Stimulated activated CD8-positive, alpha-beta memory T cell treated with anti-CD3 and anti-CD28 coated beads, Interleukin-7, amount 100 ng/mL, for 4 hours (primary cell): ENCODE measurements at regions not wholly inside any gene's neighbourhood (a gene's known extent, or its start where the extent isn't known, plus 50 kb on each side); places are given as distances from the start of the nearest gene placed in this dataset.
A peak's percentile ranks its signal among the peaks of the same experiment; 100 is the strongest.
"Not testable (repeated sequence)": the region's sequence is repeated elsewhere in the genome, so short reads cannot be mapped to it uniquely, and the experiment has no call there.

Experiments
- DNase-seq, 2 donors: peaks; one replicate each; pipeline ENCODE4 v3.0.0-alpha.2; 2020; ENCODE audit warnings: low read depth in 2 of 2

DNA sequence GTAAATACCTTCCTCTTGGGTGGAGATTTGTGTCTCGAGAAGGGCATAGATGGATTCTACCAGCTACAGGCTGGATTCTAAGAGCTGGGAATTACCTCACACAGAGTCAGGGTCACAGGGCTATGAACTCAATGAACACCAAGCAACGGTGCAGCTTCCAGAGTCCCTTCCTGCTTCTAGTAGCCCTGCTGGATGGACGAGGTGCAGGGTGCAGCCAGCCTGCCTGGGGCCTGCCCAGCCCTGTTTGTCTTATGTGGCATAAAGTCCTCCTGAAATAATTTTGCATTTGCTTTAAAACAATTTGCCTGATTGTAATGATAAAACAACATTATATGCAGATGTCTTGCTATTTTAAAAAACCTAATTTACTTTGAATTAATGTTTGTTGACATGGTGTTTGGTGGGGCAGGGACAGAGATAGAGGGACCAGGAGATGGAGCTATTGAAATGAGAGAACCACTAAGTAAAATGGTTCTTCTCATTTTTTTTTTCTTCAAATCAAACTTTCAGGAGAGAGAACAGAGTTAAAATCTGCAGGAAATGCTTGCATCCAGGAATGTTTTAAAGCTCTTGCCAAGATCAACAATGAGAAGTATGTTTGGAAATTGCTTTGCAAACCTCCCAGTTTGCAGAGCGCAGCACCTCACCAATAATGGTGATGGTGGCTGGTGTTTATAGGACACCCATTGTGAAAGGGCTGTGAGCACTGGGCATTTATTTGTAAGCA is 305.4 kb upstream of the PODXL start:
- DNase-seq = no peak

DNA sequence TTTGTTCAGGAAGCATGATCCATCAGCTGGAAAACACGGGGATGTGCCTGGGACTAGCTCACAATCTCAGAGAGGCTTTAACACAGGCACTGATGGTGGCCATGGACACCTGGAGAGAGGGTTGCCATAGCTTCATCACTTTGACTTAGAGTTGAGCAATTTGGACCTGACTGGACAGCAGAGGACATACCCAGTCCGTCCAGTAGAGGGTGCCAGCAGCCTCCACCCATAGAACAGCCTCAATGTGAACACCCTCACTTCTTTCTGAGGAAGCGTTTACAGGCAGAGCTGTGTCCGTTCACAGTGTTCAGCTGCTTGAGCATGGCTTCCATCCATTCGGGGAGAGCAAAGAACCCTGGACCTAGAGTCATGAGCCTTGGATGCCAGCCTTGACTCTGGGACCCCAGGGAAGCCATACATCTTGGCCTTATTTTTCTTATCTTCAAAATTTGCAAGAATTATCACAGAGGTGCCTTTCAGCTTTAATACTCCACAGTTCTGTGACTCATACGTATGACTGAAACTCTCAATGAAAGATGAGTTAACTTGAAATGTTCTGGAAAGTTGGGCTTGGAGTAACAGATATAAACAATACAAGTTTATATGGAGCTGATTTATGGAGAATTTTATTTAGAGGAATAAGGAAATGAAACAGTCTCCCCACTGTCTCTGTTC is 302.9 kb upstream of the PODXL start:
- DNase-seq = peak in 1 of 2 donors; percentile 7

DNA sequence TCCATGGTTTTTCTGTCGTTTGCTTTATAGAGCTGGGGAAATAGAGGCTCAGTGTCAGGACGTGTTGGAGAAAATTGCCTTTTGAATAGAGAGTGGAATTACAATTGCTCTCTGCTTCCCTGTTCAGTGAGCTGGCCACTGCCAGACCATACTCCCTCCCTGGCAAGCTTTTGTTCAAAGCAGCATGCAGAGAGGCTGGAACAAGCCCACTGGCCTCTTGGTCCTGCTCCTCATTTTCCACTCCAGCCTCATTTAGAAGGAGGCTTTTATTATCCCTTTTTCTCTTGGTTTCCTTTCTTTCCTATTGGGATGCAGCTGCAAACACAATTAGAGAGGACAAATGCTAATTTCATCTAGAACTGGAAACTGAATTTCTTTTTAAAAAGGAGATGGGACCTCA is 302.2 kb upstream of the PODXL start:
- DNase-seq = no peak

DNA sequence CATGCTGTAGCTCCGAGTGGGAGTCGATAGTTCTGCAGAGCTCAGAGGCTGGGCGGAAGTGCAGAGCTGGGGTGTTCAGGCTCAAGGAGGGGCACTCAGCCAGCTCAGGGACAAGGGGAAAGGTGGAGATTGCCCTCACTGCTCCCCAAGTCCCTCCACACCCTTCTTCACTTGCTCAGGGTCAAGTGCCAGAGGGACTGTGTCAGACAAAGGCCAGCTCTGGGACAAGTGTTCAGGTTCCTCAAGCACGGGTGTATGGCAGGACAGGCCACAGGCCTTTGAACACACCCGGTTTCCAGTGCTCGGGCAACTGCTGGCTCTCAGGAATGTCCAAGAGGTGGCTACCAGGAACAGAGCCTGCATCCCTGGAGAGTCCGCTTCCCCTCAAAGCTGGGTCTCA is 293.0 kb upstream of the PODXL start:
- no peak for DNase-seq

DNA sequence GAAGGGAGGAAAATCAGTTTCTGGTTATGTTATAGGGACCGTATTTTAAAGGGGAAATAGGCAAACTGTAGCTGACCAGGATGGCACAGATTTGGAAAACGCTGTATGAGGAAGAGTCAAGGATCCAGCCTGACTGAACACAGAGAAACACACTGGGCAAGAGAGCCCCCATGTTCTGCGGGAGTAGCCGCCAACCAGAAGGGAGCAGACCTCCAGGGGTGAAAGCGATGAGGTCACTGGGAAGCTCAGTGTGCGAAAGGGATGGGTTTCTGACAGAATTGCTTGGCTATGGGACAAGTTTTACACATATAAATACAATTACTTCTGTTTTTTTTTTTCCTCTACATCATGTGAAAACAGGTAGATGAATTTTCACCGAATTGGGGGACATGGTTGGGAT is 291.6 kb upstream of the PODXL start:
- DNase-seq = no peak

DNA sequence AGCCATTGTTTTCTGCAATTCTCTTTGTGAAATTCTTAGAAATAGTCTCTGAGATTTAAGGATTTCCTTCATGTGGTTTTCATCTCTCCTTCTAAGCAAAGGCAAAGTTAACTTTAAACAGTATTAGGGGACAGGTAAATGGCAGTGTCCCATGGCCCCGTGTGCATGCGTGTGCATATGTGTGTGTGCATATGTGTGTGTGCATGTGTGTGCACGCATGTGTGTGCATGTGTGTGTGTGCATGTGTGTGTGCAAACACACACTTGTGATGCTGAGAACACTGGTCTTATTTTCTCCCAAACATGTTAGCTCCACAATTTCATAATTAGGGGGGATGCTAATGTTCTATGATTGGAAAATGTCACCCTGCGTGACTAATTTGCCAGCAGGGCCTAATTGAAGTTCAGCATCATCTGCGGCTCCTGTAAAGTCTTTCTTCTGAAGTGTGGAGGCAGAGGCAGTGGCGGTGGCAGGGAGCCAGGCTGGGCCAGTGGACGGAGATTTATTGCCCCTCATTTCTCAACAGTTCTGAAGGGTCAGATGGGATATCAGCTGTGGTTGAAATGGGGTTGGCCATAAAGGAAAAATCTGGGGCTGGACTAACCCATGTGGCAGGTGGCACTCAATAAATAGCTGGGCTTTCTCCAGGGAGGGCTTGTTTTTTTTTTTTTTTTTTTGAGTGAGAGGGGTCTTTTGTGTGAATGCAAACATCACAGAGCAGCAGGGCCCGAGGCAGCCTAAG is 289.3 kb upstream of the PODXL start:
- no peak for DNase-seq

DNA sequence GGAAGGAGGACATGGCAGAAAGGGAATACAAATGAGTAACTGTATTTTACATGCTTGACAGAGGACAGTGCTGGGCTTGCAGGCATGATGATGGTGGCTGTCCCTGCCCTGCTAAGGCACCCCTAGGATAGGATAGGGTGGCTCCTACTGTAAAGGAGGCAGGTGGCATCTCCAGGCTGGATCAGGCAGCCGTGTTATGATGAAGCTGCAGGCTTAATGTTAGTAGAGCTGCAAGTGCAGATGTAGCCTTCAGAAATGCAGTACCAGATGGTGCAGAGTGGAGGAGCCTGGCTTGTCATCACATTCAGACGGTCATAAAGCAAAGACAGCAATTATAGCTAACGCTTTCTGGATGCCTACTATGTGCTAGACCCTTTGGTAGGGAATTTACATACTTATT is 287.9 kb upstream of the PODXL start:
- no peak for DNase-seq

DNA sequence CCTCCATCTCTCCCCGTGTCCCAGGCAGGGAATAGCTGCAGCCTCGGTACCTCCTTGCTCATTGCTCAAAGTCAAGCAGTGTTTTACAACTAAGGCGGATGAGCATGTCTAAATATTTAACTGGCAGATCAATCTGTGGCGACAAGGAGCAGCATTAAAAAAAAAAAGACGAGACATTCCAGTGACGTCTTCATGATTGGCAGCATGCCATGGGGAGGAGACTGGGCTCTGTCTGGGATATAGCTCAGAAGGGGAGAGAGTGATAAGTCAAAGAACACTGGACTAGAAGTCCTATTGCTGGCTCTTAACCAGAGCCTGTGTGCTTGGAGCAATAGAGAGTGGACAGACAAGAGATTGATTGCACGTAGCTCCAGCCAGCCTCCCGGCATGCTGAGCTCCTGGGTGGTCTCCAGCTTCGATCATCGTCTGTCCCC is 287.5 kb upstream of the PODXL start:
- no peak for DNase-seq

DNA sequence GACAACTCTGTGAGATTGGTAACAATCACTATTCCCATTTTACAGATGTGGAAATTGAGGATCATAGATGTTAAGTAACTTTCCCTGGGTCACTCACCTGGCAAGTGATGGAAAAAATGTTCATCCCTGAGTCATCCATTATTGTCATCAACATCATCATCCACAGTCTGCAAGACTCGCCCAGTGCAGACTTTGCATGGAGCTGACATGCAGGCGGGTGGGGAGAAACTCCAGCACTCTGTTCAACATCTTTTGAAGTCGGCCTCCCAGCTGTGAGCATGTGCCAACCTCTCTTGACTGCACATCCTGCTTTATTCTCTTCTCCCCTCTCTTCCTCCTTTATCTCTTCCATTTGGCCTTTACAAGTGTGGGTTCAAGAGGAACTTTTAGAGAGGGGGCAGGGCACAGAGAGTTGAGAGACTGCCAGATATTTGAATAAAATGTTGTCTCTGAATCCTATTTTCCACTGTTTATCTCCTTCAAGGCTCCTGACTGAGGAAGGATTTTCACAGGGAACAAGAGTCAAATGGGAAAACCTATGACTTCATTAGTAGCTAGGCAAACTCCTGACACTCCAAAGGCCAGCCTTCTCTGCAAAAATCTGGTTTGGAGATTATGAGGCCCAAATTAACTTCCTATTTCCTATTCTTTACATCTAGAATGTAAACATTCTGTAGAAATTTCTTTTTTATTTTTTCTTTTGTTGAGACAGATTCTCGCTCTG is 283.7 kb upstream of the PODXL start:
- no peak for DNase-seq

DNA sequence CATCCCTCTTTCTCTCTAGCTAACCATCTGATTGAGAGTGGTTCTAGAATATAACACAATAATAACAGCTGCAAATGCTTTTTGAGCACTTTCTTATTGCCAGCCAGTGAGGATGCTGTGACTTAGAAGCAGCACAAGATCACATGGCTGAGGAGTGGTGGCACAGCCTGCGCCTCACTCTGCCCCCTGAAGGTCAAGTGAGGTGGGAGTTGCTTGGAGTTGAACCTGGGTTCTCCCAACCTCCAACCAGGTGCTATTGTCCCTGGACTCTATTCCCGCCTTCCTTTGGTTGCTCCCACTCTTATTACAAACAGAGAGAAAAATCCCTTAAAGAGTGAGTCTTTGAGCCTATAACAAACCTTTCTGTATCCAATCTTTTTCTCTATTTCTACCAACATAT is 280.3 kb upstream of the PODXL start:
- no peak for DNase-seq

DNA sequence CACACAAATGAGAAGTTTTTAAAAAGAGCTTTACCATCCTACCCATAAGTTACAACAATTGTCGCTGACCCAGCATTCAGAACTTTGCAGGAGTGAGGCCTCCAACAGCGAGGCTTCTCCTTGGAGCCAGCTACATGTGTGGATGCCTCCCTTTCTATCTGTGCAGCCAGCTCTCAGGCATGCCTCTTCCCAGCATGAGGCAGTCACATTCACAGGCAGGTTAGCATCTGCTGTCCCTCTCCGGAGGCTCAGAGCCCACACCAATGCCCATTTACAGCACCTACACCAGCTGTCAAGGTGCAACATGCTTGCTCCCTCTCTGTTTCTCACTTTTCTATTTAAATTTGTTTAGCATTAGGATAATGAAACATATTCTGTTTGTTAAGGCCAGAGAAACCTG is 278.7 kb upstream of the PODXL start:
- DNase-seq = no peak

DNA sequence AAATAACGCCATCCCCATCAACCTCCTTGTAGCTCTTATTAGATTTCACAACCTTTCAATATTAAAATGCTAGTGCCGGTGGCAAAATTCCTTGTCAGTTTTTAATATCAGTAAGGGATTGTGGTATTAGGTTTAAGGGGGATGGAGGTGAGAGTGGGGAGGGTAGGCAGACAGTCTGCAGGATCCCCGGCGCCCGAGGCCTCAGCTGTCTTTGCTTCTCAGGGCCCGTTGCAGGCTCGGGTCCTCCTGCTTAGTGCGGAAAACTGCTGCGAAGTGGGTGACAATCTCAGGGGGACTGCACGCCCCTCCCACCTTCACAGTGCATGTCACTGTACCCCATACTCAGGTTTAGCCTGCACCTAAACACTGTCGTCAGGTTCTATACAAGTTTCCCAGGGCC is 274.3 kb upstream of the PODXL start:
- DNase-seq = no peak

DNA sequence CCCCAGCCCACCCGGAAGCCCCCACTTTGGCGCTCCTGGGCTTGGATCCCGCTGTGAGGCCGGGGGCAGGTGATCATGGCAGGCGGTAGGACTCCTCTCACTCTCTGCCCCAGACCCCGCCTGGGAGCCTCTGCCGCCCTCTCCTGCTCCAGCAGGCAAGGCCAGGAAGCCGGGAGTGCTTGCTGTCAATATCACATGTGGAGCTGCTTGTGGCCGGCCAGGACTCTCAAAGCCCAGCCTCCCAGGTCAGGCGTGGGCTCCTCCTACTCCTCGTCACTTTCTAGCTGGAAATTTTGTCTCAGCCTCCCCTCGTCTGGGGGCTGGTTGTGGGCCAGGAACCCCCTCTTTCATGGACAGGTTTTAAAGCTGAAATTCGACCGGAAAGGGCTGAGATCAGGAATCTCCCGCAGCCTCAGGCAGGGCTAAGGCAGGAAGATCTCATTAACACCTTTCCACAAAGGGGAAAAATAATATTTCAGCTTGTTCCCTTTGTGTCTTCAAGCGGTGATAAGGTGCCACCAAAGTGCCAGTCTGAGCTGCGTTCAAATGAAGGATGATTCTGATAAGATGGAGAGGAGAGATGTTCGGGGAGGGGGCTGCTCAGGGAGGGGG is 273.6 kb upstream of the PODXL start:
- no peak for DNase-seq

DNA sequence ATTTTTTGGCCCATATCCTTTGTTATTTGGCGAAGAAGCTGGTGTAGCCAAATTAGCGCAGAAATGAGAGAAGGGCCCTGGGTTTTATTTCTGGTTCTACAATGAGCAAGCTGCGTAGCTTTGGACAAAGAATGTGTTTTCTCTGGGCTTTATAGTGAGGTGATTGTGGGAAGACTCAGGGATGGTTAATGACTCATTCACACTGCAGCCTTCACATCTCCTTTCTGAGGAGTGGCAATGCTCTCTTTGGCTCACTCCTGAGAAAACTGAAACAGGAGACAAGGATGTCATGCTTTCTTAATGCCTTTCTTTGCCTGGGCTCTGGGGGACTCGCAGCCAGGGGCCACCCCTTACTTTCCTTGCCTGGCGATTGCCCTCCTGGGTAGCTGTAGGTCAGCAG is 271.0 kb upstream of the PODXL start:
- DNase-seq = no peak

DNA sequence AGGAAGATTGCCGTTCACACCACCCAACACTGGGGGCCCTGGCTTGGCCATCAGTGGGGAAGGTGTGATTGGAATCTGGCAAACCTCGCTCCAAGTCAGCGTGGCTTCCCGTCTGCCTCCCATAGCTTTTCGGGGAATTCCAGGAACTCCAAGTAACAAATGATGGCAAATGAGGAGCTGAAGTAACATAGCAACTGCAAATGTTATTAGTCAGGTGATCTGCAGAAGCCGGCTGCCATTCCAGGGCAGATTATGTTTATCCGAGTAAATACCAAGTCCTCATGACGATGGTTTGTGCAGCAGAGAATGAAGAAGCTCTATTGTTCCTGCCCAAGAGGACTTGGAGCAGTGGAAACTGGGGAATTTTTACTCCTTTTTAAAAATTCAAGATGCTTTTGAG is 270.5 kb upstream of the PODXL start:
- DNase-seq = no peak

DNA sequence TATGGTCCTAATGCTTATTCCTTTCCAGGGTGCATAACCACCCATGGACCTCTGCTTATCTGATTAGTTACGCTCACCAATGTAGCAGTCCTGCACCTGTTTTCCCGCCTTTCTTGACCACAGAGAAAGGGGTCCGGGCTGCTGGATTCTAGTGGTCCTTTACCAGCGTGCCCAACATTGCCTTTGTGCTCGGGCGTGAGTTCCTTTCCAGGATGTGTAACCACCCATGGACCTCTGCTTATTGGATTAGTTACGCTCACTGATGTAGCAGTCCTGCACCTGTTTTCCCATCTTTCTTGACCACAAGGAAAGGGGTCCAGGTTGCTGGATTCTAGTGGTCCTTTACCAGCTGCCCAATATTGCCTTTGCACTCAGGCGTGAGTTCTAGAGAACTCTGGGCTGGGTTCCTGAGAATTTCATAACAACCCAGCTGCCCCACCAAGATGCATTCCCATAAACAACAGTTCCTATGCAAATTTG is 267.6 kb upstream of the PODXL start:
- DNase-seq = not testable (repeated sequence)

DNA sequence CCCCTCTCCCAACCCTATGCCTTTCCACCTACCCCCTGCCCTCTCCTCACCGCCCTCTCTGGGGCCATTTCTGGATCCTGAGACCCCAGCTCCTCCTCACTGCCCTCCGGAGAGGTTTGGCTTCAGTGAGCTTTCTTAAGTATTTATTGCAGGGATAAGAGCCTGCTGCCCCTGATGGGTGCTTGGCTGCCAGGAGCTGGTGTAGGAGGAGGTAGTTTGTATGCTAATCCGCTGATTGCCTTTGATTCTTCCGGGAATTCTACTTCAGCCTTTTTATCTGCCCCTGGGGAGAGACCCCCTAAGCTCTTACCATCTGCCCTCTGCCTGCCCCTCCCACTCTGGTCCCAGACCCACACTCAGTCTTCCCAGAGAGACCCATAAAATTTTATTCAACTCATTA is 263.5 kb upstream of the PODXL start:
- DNase-seq = no peak

DNA sequence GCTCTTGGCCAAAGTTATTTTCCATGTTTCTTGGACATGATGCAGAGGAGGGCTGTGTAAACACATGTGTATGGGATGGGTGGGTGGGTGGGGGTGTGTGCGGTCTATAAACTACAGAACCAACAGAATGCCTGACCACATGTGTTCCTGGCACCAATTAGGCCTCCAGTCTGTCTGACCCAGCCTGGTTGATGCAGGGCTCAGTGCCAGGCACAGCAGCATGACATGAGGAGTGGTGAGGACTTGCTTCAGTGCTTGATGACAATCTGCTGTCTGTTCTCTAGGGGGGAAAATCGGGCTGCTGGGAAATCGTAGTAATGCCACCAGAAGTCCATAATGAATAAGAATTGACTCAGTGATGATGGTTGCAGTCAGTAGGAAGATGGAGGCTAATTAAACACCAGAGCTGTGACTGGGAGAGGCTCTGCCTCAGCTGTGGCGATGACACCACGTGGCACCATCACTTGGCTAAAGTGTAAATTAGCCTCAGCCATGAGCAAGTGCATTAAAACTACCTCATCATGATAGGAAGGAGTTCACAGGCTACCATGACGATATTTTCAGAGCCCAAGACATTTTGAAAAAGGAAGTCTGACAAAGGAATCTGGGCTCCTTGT is 260.1 kb upstream of the PODXL start:
- DNase-seq = no peak

DNA sequence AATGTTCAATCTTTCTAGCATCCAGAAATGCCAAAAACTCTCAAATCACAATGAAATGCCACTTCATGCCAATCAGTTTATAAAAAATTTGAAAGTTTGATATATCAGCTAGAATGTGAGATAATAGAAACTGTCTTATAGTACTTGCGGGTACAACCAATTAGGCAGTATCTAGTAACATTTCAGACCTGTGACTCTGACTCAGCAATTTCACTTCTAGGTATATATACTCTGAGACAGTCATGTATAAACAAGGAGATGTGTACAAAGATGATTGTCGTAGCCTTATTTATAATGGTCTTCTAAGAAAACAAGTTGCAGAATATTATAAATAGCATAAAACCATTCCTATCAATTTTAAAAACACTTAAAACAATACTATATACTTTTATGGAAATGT is 252.3 kb upstream of the PODXL start:
- DNase-seq = no peak

DNA sequence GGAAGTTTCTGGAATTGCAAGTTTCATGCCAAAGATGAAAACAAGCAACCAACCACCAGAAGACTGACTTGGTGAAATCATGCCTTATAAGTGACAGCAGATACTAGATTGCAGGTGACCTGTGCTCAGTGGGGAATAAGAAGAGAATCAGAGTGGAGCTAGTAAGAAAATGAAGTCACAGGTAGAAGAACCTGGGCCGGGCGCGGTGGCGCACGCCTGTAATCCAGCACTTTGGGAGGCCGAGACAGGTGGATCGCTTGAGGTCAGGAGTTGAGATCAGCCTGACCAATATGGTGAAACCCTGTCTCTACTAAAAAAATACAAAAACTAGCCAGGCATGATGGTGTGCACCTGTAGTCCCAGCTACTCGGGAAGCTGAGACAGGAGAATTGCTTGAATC is 251.7 kb upstream of the PODXL start:
- DNase-seq = not testable (repeated sequence)

DNA sequence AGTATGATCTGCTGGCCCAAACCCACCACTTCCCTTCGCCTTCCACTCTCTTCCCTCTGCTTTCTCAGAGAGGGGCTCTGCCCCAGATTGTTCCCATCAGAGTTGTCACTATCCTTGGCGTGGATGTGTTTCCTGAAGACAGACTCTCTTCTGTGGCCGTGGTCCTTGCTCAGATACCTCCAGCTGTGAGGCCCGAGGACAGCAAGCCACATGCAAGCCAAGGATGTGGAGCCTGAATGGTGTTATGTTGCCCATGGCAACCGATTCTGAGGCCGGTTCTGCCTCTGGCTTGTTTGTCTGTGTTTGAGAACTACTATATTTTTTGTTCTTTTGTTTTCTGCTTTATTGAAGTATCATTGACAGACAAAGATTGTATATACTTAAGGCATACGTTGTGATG is 247.4 kb upstream of the PODXL start:
- no peak for DNase-seq
